ENCODE measurements at regions not wholly inside any gene's neighbourhood (a gene's known extent, or its start where the extent isn't known, plus 50 kb on each side); places are given as distances from the start of the nearest gene placed in this dataset.

- no peak for DNase-seq
Measured at GRCh38 chr13:22569811-22570210, 611.0 kb upstream of the SGCG start.

GRCh38 chr13:22589880-22590279, 590.9 kb upstream of the SGCG start:
- no peak for DNase-seq

- DNase-seq, result no peak
Measured at GRCh38 chr13:22592515-22592914, 588.3 kb upstream of the SGCG start.

GRCh38 chr13:22594041-22594440, 586.7 kb upstream of the SGCG start:
- no peak for DNase-seq

- no peak for DNase-seq
Measured at GRCh38 chr13:22596171-22596863, 584.5 kb upstream of the SGCG start.

- DNase-seq, result no peak
Measured at GRCh38 chr13:22599156-22599555, 581.6 kb upstream of the SGCG start.

- DNase-seq, result no peak
Measured at GRCh38 chr13:22618002-22618401, 562.8 kb upstream of the SGCG start.

- no peak for DNase-seq
Measured at GRCh38 chr13:22625691-22626090, 555.1 kb upstream of the SGCG start.

- DNase-seq, result no peak
Measured at GRCh38 chr13:22629374-22629773, 551.4 kb upstream of the SGCG start.

GRCh38 chr13:22642088-22642487, 538.7 kb upstream of the SGCG start:
- no peak for DNase-seq

- DNase-seq, result no peak
Measured at GRCh38 chr13:22644941-22645340, 535.8 kb upstream of the SGCG start.

- DNase-seq, result no peak
Measured at GRCh38 chr13:22647156-22647850, 533.5 kb upstream of the SGCG start.

GRCh38 chr13:22648320-22648801, 532.4 kb upstream of the SGCG start:
- DNase-seq, result no peak

- DNase-seq, result no peak
Measured at GRCh38 chr13:22652796-22653195, 528.0 kb upstream of the SGCG start.

- DNase-seq, result no peak
Measured at GRCh38 chr13:22653866-22654265, 526.9 kb upstream of the SGCG start.

GRCh38 chr13:22655106-22655852, 525.5 kb upstream of the SGCG start:
- DNase-seq, result no peak

- no peak for DNase-seq
Measured at GRCh38 chr13:22662771-22663170, 518.0 kb upstream of the SGCG start.

GRCh38 chr13:22665506-22665905, 515.3 kb upstream of the SGCG start:
- DNase-seq, result no peak

- DNase-seq, result no peak
Measured at GRCh38 chr13:22690756-22691155, 490.0 kb upstream of the SGCG start.

- no peak for DNase-seq
Measured at GRCh38 chr13:22693691-22694090, 487.1 kb upstream of the SGCG start.

- no peak for DNase-seq
Measured at GRCh38 chr13:22696433-22696832, 484.3 kb upstream of the SGCG start.

GRCh38 chr13:22698467-22698866, 482.3 kb upstream of the SGCG start:
- no peak for DNase-seq

- no peak for DNase-seq
Measured at GRCh38 chr13:22700246-22700887, 480.4 kb upstream of the SGCG start.

Data from CD4-positive, alpha-beta T cell treated with Interleukin-6 for 4 hours (primary cell).